NCI-H2081 treated with DMSO at 0.1 percent for 48 hours (cell line): ENCODE measurements at regions not wholly inside any gene's neighbourhood (a gene's known extent, or its start where the extent isn't known, plus 50 kb on each side); places are given as distances from the start of the nearest gene placed in this dataset.

Experiments
- DNase-seq: peaks from one replicate; lab custom pipeline; 2025; lab: John Stamatoyannopoulos, UW

DNA sequence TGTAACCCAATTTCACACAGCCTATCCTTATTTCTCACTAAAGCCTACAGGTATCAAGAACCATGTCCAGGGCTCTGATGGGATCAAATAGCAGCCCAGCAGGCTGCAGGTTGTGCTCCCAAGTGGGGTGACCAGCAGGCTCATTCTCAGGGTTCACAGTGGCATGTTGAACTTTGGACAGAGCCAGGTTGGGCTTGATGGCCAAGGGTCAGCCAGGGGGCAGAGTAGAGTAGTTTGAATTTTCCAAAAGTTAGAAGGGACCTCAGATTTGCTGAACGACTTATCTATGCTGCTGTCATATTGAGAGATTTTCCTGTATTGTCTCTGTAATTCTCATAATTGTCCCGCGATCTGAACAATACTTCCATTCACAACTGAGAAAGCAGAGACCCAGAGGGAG, 310.8 kb upstream of the BOD1L1 start:
- no peak for DNase-seq

DNA sequence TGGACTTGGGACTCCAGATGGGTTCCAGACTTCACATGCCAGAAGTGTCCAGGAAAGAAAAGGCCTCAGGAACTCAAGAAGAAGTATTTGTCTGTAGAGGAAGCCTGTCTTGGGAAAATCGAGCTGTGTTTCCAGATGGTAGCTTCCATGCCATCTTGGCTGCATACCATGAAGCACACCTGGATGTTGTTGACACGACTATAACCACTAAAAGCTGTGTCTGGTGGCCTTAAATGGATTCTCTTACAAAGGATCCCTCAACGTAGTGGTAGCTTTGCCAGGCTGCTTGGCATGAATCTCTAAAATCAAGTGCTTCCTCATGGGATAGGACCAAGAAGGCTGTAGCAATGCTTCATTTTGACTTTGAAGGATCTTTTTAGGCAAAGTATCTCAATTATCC, 313.4 kb upstream of the BOD1L1 start:
- no peak for DNase-seq

DNA sequence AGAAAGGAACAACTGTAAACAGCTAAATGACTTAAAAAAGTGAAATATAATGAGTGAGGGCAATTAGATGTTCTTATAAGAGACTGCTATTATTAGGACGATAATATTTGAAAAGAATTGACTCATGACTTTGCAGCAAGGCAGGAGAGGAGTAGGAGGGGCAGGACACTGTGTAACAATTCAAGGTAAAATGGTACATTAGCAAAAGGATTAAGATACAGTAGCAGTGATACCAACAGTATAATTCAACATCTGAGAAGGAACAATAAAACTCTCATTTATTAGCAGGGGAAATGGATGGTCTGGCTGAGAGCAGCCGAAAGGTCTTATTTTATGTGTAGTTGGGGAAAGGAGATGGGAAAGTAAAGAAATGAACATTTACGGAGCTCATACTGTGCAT, 315.5 kb upstream of the BOD1L1 start:
- DNase-seq, result no peak

DNA sequence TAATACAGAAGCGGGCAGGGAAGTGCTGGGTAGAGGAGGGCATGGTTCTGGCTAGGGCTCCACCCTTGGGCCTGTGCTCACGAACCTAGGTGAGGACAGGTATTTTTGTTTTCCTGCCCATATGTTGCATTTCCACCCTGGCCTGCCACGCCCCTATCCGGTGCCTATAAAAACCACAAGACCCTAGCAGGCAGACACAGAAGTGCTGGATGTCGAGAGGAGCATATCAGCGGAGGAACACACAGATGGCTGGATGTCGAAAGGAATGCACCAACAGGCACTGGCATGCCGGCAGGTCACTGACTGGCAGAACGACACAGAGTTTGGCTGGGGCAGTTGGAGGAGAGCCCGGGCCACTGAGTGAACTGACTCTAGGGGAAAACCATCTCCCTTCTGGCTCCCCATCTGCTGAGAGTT, 316.6 kb upstream of the BOD1L1 start:
- no peak for DNase-seq

DNA sequence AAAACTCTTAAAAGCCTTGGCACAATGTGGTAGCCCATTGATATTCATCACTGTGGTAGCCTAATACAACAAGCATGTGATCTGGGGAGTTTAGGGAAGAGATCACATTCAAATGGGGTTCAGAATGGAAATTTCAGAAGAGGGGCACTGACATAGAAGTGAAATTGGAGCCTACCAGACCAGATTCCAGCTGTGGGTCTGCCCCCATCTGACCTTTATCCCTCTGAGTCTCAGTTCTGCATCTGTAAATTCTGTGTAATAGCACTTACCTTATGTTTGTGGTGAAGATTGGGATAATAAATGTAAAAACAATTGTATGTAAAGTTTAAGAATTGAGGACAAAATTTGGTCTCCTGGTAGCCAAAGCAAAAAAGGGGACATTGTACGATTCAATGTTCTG, 320.4 kb upstream of the BOD1L1 start:
- DNase-seq, result no peak

DNA sequence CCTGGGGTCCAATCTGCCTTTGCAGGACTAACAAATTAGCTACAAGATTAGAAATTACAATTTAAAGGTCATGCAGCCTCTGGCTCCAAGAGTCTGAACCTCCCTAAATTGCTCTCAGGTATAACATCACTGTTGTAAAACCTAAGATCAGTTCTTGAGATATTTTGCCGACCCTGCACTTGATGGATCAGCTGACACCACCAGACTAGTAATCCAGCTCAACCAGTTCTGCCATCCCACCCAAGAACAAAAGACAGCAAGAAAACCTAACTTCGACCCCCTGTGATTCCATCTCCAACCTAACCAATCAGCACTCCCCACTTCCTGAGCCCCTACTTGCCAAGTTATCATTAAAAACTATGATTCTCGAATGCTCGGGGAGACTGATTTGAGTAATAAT, 323.0 kb upstream of the BOD1L1 start:
- DNase-seq, result no peak

DNA sequence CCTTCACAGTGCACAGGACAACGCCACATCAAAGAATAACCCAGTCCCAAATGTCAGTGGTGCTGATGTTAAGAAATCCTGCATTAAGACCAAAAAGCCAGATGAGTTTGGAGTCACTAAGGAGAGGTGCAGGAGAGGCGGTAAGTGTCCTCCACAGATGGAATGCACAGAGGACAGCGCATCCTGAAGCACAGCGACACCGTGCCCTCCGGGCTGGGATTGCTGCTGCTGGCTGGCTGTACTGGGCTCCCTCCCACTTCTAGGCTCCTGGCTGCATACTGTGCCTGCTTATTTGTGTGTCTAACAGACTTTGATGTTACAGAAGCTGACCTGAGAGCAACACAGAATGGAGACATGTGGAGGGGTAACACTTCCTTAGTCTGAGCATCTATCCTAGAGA, 325.6 kb upstream of the BOD1L1 start:
- DNase-seq, result no peak

DNA sequence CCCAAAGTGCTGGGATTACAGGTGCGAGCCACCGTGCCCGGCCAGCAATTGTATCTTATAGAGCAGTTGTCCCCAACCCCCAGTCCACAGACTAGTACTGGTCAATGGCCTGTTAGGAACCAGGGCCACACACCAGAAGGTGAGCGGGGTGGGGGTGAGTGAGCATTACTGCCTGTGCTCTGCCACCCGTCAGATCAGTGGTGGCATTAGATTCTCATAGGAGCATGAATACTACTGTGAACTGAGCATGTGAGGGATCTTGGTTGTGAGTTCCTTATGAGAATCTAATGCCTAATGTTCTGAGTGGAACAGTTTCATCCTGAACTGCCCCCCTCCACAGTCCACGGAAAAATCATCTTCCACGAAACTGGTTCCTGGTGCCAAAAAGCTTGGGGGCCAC, 328.0 kb upstream of the BOD1L1 start:
- DNase-seq, result no peak

DNA sequence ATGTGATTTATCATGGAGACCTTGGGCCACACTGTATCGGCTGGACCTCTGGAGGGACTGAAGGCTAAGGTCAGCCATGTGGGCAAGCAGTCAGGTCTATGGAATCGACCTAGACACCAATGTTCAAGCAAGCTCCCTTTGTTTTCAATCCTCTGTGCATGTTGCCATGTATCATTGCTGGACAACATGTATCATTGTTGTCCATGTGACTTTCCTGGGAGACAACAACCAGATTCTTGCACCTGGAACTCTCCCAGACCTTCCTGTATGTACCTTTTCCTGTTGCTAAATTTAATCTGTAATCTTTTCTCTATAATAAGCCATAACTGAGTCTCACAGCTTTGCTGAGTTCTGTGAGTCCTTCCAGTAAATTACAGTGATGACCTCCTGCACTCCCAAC, 329.4 kb upstream of the BOD1L1 start:
- no peak for DNase-seq

DNA sequence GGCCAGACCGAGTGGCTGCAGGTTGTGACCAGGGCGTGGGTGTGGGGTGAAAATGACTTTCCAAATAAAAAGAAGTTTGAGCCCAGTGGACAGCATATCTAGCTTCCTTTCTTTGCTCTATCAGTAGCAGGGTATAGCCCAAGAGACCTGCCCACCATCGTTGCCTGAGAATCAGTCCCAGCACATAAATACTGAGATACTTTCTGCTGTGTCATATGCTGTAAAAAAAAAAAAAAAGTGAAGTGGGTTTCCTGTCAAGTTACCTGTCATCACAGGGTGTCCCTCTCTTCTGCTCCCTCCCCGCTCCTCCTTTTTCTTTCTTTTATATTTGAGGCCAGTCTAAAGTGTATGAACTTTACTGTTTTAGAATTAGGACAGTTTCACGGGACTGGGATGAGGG, 330.3 kb upstream of the BOD1L1 start:
- DNase-seq, result no peak

DNA sequence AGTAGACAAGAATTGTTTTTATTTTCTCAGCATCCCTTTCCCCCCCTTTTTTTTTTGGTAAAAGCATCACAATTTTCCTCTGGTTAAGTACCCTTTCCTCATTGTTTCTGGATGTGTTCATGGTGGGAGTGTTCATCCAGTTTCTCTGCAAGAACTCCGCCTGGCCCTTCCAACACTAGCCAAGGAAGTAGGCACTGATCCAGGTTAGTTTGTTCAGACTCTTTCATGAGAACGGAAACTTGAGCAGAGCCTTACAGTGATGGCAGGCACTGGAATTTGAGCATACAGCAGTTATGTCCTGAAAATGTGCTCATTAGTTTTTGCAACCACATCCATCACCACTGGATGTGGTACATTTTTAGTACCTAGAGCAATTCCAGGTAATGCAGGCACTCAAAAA, 336.1 kb upstream of the BOD1L1 start:
- no peak for DNase-seq

DNA sequence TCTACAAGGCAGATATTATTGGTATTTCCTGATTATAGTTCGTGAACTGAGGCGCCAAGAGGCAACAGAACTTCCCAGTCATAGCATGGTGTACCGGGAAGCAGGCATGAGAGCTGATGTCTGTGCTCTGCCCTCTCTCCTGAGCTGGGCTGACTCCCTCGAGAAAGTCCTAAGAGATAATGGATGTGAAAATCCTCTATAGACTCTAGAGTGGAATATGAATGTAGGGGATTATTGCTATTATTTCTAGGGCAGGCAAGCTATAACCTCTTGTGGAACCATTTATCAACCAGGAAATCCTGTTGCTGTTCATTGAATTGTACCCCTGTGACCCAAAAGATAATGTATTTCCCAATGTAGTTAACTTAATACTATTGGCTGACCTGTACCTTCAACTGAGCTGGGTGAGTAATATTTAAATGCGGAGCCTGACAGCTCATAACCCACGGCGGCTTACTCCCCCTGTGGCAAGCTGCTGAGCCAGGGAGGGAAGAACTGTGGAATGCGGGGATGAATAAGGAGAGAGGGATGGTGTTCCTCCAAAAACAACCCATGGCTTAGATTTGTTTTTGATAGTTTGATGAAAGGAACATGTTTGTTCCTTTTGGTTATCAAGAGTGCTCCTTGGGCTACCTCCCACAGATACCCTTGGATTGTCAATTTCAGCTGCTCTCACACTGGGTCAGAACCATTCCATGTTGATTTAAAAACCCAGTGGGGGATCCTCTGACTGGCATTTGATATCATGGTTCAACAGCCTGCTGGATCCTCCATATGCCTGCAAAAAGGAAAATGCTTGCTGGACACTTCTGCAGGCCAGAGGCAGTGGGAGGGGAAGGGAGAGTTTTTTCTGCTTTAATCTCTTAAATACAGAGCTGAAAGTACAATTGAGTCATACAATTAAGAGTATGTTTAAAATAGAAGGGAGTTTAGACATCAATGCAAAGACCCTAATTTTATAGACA, 339.0 kb upstream of the BOD1L1 start:
- DNase-seq, result no peak

DNA sequence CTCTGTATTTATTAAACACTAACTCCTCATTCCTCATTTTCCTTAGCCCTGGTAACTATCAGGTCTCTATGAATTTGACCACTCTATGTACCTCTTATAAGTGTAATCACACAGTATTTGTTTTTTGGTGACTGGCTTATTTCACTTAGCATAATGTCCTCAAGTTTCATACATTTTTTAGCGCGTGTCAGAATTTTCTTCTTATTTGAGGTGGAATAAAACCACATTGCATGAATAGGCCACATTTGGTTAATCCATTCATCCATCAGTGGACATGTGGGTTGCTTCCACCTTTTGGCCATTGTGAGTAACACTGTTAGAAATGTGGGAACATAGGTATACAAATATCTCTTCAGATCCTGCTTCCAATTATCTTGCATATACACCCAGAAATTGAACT, 341.2 kb upstream of the BOD1L1 start:
- DNase-seq, result no peak

DNA sequence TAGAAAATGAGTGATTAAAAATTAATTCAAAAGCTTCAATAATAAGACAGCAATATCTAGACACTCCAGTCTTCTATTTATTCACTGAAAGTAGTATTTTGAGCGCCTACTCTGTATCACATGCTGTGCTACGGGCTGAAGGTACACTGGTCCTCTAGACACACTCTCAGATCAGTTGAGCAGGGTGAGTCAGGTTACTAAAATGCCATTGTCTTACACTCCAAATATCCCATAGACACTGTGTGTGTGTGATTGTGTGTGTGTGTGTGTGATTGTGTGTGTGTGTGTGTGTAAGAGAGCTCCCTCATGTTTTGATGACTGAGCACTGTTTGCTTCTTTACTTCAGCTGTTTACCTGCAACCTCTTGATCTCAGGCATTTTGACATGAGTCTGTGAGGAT, 342.8 kb upstream of the BOD1L1 start:
- no peak for DNase-seq

DNA sequence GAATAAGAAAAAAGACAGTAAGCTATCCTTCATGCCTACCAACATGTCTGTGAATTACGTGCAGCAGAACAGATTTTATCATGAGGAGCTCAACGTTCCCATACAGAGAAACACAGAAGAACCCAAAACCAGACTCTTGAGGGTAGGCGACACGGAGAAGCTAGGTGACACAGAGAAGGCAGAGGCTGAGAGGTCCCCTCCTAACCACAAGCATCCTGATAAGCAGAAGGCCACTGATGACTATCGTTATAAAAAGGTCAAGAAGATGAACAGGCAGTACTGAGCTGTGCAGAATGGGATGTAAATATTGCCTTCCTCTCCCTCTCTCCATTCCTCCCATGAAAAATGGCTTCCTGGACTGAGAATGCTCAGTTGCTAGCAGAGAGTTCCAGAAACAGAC, 350.2 kb upstream of the BOD1L1 start:
- DNase-seq, result no peak

DNA sequence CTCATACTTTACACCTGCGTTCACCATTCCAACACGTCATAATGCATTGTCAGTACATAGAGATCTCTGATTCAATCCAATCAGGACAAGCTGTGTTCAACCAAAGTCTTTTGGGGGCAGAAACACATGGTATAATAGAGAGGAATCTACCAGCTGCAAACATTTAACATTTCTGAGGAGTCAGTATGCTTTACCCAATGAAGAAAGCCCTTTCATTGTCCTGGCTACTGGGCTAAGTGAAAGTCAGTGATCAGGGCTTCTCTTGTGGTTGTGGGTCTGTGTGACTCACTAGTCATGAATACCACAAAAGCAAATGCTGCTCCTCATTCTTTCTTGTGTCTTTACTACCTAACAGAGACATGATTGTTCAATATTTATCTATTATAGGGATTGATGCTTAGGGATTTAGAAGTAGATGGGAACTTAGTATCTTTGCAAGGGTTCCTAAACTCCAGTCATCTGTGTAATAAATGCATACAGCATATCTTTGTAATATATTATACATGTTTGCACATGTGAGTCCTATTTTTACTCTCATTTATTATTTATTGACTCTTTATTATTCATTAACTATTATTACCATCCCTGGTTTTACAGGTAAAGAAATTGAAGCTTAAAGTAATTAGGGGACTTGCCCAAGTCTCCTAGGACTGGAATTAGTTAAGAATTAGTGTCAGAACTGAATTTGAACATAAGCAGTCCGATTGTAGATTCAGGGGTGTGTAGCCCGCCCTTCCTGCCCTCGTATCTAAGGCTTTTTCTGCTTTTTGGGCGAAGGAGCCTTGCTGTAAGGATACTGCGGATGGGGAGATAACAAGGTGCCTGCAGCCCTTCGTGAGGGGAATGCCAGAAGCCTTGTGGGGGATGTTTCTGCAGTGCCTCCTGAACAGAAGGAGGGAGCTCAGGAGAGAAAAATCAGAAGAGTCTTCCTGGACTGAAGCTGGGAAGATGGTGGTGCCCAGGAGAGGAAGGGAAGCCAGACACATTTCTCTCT, 353.1 kb upstream of the BOD1L1 start:
- no peak for DNase-seq

DNA sequence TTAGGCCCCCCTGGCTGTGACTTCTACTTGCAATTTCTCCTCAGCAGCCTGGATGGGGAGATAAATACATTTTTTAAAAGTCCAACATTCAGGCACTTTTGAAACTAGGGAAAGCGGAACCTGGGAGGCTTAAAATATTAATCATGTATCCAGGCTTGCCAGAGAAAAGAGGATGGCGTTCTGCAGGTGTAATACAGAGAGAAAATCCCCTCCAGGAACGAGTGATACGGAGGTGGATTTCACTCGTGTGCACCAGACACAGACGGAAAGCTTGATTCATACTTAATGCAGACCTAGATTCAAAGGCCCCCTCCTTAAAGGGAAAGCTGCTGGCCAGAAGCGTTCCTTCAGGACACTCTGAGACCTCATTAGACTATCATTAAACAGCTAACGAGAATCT, 354.0 kb upstream of the BOD1L1 start:
- no peak for DNase-seq

DNA sequence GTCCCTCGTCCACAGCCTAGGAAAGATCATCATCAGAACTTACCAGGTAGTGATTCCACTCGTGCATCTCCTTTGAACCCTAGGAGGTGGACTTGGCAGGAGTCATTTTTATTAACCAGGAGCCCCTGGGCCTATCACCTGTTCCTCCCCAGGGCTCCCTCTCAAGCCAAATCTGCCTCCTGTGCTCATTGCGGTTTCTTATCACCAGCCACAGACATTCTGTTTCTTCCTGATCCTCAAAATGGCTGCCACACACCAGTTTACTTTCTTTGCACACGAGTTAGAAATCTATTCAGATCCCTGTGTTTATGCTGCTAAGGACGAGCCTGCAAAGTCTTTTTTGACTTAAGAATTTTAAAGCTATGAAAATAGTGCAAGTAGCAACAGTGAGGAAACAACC, 354.5 kb upstream of the BOD1L1 start:
- no peak for DNase-seq

DNA sequence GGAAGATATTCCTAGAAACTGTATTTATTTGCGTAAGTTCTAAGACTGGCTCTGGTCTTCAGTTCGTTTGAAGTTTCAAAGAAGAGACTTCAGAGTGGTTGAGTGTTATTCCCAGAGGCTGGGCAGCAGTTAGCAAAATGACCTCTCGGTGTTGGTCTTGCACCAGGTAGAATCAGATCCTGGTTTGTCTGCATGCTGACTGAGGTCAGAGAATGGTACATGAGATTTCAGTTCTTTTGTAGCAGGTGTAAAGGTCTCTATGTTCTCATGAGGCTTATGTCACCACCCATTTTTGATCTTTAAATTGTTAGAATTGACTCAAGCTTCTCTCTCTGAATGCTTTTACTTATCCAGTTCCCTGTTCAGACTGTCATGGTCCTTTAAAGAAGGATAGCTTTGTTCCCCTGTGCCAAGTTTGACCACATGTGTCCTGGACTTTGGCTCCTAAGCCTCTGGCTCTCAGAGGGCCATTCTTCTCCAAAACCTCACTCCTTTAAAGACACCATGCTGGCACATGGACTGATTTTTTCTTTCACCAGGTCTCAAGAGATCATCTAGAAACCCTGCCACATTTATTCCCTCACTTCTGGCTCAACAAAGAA, 355.8 kb upstream of the BOD1L1 start:
- DNase-seq, result no peak

DNA sequence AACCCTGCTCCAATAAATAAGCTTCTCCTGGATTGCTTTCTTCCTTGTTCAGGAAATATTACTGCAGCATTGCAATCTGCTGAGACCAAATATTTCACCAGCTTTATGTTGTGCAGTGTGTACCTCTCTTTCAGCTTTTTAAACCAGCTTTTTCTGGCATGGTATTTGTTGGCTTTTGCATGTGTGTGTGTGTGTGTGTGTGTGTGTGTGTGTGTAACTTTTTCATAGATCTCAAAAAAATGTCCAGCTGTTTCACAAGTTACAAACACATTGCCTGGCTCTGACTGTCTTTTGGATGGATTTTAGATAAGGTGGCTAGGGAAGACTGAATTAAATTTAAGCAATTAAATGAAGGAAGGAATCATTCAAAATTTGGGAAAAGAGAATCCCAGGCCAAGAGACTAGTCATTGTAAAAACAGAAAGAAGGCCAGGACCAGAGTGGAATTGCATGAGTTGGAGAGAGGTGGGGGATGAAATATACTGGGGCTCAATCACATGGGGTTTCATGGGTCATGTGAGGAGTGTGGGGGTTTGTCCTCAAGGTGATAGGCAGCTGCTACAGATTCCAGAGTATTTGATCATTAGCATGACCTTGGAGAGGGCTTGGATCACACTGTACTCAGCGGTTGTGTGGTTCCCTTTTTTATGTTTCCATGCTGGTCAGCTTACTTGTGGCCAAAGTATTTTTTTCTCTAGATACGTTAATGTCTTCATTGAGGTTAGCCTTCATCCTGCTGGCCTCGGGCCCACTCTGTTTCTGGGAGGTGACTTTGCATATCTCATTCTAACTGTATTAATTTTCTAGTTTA, 357.7 kb upstream of the BOD1L1 start:
- DNase-seq, result no peak

DNA sequence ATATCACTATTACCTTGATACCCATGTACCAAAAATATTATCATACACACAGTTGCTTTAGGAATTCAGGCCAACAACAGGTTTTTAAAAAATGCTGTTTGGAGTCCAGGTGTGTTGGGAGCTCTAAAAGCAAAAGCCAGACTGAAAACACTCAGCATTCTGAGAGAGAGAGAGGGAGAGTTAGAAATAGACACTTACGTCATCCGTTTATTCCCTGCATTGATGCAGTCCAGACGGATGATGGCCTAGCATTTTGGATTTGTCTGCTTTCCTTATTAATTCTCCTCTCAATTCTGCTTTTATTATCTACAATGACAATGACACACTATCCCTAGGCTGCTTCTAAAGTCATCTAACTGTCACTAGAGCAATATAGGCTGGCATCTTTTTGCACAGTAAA, 358.3 kb upstream of the BOD1L1 start:
- DNase-seq, result no peak

DNA sequence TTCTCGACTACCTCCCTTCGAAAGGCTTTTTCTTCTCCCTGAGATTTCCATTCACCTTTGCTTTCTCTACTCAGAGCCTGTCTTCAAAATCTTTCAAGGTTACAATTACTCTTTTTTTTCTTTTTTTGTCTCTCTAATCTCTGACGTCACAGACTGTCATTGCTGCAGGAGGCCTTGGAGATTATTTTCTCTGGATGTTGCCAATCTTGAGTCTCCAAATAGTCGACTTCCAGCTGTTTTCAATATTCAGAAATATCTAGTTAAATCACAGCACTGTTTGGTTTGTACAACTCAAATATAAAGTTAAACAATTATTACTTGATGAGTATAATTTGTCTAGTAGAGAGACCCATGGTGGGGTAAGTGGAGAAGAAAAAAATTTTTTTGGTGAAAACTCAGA, 359.0 kb upstream of the BOD1L1 start:
- DNase-seq, result no peak
